ENCODE measurements at regions not wholly inside any gene's neighbourhood (a gene's known extent, or its start where the extent isn't known, plus 50 kb on each side); places are given as distances from the start of the nearest gene placed in this dataset.

DNA sequence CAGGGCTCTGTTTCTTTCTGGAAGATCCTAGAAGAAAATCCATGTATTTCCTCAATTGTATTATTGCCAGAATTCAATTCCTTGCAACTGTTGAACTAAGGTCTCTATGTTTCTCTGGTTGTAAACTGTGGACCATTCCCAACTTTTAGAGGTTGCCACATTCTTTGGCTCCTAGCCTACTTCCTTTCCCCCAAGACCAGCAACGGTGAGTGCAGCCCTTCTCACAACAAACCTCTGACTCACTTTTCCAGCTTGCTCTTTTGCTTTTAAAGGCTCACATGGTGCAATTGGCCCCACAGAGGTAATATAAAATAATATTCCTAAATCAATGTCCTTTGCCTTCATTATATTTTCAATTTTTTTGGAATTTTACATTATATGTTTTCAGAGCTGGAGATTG is 371.3 kb downstream of the SLITRK5 start:
- ATAC-seq (ENCODE audit: poor library complexity): no peak

DNA sequence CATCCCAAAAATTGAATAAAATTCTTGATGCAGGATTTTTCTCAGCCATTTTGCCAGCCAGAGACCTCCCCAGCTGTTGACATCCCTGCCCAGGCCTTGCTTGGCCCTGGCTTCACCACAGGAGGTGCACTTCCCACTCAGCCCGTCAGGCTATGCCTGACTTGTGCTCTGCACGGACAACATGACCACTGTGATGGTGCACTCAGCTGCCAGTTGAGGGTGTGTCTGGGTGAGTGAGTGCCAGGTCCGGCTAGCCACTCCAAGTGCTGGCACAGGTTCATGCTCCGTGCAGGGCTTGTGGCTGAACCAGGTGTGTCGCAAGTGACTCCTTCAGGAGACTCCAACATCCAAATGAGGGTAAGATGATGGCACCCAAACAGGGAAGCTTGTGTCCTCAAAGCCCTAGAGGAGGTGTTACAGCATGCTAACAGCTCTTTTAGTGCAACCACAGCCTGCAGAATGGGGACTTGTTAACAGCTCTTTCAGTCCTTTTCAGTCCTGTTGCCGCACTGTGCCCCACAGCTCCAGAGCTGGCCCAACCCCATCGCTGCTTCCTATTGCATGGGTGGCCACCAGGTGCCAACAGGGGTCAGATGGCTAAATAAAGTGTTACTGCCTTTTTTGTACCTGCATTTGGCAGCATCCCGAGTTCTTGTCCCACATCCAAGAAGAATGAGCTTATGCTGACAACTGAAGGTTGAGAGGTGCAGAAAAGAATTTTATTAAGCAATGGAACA is 380.7 kb downstream of the SLITRK5 start:
- ATAC-seq (ENCODE audit: poor library complexity) (no peak), DNase-seq (no peak)
- intact Hi-C loops (cut with DNase I): no loop called here

More for the DNA sequence above, 371.3 kb downstream of the SLITRK5 start:
- DNase-seq: no peak
- intact Hi-C loops (cut with DNase I): no loop called here

DNA sequence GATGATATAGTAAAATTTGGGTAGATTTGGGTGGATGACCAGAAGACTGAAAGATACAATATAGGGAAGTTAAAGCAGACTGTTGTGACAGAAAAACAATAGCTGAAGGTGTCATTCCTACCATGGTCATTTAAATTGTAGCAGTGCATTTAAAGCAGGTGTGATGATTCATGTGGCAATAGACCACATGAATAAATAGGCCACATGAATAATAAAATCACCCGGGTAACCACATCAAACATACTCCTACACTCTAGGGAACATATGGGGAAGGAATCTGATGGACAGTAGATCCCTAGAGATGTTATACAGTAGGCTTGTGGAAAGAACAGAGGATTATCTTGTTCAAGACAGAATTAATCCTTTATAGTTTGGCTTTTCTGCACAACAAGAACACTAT is 392.6 kb downstream of the SLITRK5 start:
- ATAC-seq (ENCODE audit: poor library complexity) (no peak), DNase-seq (no peak)
- intact Hi-C loops (cut with DNase I): no loop called here

DNA sequence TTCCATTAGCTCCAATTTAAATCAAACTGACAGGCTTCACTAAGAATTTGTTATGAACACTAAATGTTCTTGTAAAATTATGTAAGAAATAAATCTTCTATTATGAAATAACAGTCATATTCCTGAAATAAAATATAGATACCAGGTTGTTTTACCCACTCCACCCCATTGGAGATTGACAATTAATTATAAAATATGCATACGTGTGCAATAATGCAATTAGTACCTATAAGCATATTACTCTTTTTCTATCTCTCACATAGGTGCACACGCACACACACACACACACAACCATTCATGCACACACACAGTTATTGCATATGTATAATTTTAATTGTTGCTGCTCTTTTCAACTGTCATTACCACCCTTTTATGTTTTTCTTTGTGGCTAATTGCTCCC is 395.7 kb downstream of the SLITRK5 start:
- intact Hi-C loops (cut with DNase I): no loop called here
- no peak for ATAC-seq (ENCODE audit: poor library complexity)
- no peak for DNase-seq

DNA sequence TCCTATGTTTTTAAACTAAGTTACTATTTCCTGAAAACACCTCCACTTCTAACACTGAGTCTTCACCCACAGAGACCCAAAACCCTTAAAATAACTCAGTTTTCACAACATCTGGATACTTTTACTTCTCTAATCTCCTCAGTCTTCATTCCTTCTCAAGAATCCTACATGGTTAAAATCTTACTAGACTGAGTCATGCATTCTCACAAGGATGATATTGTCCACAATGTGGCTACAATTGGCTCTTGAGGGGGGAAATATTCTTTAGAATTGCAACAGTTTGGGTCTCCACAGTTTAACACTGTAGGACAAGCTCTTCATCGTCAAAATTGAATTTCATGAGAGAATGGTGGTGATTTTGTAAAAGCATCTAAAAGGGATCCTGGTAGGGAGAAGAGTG is 397.1 kb downstream of the SLITRK5 start:
- no peak for DNase-seq
- no peak for ATAC-seq (ENCODE audit: poor library complexity)
- intact Hi-C loops (cut with DNase I): no loop called here

DNA sequence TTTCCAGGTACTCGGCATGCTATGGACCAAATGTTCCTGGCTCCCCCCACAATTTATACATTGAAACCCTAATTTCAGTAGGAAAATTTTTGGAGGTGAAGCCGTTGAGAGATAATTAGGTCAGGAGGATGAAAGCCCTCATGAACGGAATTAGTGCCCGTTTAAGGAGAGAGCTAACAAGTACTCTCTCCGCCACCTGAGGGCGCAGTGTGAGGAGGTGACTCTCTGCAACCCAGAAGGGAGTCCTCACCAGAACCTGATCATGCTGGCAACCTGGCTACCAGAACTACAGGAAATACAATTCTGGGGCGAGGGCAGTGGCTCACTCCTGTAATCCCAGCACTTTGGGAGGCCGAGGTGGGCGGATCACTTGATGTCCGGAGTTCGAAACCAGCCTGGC is 397.8 kb downstream of the SLITRK5 start:
- intact Hi-C loops (cut with DNase I): no loop called here
- ATAC-seq (ENCODE audit: poor library complexity) (no peak), DNase-seq (no peak)

DNA sequence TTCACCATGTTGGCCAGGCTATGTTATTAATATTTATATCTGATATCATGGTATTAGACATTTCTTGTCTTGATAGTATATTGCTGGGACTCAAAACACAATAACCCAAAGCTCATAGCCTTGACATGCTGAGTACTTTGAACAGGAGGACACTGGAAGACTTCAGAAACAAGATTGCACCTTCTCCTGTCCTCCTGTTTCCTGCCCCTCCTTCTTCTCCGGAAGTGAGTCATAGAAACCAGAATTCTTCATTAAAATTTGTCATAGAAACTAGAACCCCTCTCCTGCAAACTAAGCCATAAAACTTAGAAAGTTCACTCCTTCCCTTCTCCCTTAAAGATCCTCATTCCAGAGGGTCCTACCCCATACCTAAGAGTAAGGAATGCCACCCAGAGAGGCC is 400.2 kb downstream of the SLITRK5 start:
- intact Hi-C loops (cut with DNase I): no loop called here
- DNase-seq (no peak), ATAC-seq (ENCODE audit: poor library complexity) (no peak)

DNA sequence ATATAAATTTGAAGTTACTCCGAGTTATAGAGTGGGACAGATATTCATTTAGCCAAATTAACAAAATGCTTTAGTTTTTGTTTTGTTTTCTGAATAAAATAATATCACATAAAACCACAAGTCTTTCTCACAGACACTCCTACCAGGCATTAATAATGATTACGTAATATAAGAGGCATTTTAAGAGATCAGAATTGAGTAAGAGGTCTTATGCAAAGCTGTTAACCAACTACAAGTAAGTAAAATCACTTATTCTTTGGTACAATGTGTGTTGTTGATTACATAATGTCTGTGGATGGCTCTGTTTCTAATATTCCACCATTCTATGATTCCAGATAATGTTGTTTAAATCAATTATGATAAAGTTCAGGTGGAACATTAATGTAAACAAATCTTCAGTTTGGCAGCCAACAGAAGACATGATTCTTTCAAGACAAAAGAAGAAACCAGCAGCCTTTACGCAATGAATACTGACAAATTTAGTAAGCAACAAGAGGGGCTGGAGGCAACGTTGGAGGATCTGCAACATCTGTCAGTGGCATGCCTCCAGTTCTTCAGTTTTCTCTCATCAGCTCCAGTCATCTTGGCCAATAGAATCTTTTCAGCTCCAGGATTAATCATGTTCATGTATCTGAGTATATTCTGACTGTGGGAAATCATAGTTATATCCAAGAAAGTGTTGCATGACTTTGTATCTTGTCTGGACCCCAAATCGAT is 403.8 kb downstream of the SLITRK5 start:
- DNase-seq: no peak
- ATAC-seq (ENCODE audit: poor library complexity): no peak
- intact Hi-C loops (cut with DNase I): no loop called here

DNA sequence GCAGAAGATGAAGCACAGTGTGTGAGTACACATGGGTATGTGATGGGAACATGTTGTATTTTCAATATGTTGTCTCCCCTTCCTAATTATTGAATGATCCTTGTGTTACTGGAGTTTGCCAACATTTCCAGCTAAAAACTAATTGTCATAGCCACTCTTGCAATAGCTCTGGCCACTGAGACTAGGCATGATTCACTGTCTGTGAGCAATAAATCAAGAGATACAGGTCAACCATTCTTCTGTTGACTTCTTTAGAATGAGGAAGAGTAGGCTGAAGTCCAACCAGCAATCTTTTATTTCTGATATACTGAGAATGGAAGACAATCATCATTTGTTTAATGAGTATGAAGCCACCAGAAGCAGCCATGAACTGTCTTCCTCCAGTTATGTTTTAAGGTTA is 413.9 kb downstream of the SLITRK5 start:
- ATAC-seq (ENCODE audit: poor library complexity) (no peak), DNase-seq (no peak)
- intact Hi-C loops (cut with DNase I): no loop called here

DNA sequence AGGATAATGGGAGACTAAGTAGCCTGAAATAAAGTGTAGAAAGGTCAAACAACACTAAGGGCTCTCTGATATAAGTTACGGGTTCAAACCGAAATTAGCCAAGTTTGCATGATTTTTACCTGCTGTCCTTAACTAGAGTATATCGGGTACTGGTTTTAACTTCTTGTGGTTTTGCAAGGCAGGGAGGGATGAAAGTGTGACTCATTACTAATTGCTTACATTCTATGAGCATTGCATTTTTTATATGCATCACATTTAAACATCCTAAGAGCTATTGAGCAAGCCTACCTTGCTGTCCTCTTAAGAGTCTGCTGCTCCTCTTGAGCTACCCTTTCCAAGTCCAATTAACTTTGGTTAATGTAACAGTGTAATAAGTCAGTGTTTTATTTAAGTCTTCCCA is 415.4 kb downstream of the SLITRK5 start:
- ATAC-seq (ENCODE audit: poor library complexity) (no peak), DNase-seq (no peak)
- intact Hi-C loops (cut with DNase I): no loop called here

DNA sequence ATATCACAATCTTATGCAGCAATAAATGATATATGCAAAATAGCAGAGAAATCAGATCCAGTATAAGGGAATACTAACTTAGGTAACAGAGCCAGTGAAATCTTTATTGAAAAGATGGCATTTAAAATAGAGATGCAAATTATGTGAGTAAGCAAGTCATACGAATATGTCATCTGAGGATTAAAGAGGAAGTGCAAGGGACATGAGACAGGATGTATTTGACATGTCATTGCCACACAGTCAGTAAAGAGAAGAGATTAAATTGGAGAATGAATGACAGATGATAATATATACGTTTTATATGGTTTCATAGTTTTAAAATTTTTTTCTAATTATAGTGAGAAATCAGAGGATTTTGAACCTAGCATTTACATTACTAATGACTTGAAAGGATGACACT is 426.4 kb downstream of the SLITRK5 start:
- DNase-seq (no peak), ATAC-seq (ENCODE audit: poor library complexity) (no peak)
- intact Hi-C loops (cut with DNase I): no loop called here

DNA sequence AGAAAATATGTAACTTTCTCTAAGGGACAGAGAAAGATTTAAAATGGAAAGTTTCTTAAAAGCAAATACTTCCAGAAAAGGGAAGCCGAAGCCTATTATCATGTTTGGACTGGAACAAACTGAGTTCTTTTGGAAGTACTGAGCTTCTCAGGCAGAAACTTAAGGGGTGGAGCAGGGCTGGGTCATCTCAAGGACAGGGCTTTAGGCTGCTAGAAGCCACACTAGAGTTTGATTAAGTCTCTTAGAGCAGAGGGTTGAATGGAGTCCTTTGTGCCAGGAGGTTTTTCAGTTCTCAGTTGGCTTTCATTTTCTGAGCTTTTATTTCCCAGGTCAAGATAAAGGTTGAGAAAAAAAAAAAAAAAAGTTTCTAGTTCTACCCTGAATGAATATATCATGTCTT is 432.7 kb downstream of the SLITRK5 start:
- ATAC-seq (ENCODE audit: poor library complexity): no peak
- intact Hi-C loops (cut with DNase I): no loop called here
- DNase-seq: no peak

DNA sequence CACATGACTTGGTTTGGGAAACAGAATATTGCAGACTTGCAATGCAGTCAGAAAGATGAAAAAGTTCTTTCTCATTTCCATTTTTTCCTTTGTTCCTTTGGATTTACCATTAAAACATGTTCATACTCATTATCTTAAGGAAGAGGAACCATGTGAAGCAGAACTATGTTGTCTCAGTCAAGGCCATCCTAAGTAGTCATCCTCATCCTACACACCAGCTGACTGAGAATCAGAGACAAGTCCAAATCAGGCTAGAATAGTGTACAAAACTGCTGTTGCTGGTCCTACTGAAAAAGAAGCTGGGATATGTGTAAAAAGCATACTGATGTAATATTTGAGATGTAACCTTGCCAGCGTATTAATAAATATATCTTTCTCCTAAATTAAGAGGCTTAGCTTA is 433.4 kb downstream of the SLITRK5 start:
- intact Hi-C loops (cut with DNase I): no loop called here
- no peak for DNase-seq
- ATAC-seq (ENCODE audit: poor library complexity): no peak

DNA sequence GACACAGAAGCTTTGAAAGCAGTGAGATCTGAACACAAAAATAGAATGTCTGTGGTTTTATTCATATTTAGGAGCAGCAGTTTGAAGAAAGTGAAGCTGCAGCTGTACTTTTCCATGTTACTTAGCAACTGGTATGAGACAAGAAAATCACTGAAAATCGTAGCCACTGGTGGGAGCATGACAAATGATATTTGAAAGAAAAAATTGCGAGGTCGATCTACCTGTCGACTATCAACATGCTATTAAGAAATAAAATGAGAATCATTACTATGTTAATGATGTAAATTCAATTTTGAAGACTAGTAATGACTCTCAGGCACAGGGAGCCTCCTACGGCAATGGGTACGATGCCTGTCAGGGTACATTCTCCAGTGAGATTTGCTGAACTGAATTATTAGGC is 436.4 kb downstream of the SLITRK5 start:
- ATAC-seq (ENCODE audit: poor library complexity): no peak
- DNase-seq: no peak
- intact Hi-C loops (cut with DNase I): no loop called here

DNA sequence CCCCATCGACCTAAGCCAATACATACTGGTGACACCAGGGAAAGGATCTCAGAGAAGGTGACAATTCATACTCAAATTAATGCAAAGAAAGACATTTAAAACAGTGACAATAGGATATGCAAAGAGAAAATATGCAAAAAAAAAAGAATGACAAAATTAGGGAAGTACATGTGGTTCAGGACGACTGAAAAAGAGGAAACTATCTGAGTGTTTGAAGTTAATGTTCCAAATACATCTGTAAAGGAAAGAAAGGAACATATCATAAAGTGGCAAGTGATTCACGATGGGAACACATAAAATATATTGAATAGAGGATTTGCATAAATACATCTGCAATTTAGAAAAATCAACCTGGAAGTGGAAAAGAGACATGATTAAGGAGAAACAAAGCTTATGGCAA is 441.4 kb downstream of the SLITRK5 start:
- DNase-seq (no peak), ATAC-seq (ENCODE audit: poor library complexity) (no peak)
- intact Hi-C loops (cut with DNase I): no loop called here

DNA sequence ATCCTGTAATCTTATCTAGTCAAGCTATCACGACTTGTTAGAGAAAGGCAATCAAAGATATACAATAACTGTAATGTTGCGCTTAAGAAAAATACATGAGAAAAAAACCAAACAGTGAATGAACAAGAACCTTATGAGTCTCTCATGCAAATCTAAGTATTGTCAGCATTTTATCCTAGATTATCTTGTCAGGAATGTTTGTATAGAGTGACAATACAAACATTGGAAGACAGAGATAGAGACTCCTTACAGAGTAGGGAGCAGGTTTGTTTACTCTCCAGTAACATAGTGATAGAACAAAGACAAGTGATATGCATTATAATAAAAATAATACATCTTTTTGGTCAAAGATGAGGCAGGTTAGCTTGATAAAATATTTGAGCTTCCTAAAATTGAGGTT is 444.8 kb downstream of the SLITRK5 start:
- no peak for ATAC-seq (ENCODE audit: poor library complexity)
- intact Hi-C loops (cut with DNase I): no loop called here
- DNase-seq: no peak

DNA sequence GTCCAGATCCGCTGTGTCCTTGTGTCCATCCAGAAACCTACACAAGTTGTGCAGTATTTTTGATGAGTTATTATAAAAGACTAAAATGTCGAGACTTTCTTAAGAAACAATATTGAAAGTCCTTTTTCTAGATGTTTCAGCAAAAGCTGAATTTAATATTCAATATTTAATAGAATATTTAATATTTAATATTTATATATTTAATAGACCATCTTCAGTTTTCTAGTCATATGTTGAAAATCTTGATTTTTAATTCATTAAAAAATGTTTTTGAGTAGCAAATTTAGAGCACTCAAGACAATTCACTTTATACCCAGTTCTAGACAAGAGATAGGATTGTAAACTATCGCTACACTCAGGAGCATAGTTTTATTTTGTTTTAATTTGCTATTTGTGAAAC is 447.8 kb downstream of the SLITRK5 start:
- intact Hi-C loops (cut with DNase I): no loop called here
- ATAC-seq (ENCODE audit: poor library complexity): no peak
- DNase-seq: no peak

DNA sequence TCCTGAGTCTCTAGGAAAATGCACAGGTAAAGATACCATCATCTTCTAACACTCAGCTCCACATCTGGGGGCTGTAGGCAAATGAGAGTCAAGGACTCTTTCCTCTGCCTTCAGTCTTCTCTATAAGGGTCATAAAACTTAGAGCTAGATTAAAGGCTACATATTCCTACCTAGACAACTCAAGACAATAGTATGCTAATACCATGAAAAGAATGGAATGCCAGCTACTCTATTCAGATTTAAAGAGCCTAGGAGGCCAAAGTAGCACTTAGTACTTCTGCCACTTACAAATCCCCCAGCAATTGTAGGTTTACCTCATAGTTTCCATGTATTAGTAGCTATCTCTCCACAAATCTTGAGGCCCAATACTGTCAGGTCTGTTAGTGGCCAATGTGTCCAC is 453.0 kb downstream of the SLITRK5 start:
- DNase-seq (no peak), ATAC-seq (ENCODE audit: poor library complexity) (no peak)
- intact Hi-C loops (cut with DNase I): no loop called here

DNA sequence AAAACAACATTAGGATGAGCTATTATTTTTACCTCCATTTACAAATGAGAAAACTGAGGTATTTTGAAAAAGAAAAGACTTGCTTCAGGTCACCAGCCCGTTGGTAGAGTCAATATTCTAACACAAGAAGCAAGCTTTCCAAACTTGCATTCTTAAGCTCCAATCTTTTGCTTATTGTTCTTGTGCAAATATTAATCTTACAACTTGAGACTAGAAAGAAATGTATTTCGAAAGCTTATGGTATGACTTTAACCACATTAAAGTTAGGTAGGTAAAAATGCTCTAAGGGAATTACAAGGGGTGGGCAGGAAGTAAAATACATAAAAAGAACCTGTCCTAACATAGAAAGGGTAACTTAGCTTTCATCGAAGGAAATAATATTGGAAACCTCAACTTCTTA is 453.9 kb downstream of the SLITRK5 start:
- DNase-seq (no peak), ATAC-seq (ENCODE audit: poor library complexity) (no peak)
- intact Hi-C loops (cut with DNase I): no loop called here

DNA sequence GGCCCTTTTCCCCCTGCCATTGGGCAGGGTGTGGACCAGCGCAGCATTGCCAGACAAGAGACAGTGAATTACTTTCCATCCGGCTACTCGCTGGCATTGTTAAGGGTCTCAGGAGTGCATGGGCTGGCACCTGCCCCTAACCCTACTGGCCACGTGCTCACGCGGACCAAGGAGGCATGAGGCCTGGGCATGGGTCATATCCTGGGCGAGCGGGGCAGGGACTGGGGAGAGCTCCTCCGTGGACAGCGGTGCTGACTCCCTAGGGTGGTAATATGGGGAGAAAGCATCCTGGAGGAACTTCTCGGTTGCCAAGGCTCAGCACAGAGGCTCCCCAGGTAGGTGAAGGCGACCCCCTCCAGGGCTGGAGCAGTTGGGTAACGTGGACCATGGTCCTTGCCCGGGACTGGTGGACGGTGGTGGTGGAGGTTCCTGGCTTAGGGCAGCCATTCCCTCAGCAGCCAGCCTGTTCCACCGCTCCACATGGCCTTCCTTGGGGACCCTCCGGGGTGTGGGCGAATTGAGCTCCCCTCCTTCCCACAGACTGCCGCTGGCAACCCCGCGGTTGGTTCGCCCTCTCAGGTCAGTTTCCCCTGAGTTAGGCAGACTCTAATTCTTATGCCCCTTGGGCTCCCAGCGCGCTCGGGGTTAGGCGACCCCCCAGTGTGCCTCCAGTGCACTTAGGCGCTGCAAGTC is 465.1 kb downstream of the SLITRK5 start:
- intact Hi-C loops (cut with DNase I): no loop called here
- DNase-seq: no peak
- no peak for ATAC-seq (ENCODE audit: poor library complexity)

Data from Right ventricle myocardium superior (tissue), 1 donor.